VCaP (cell line): ENCODE measurements at regions not wholly inside any gene's neighbourhood (a gene's known extent, or its start where the extent isn't known, plus 50 kb on each side); places are given as distances from the start of the nearest gene placed in this dataset.

Experiments used
- H3K27ac ChIP-seq: fragments of 450-650 bp; 2 replicates; pipeline ENCODE4 v1.5.1; 2017
- TF ChIP-seq, protein P1 (sequence below): fragments of 450-650 bp; conservative IDR thresholded peaks from 2 replicates; pipeline ENCODE4 v1.5.1; 2017; ENCODE audit warnings: mild to moderate bottlenecking, moderate library complexity

DNA sequence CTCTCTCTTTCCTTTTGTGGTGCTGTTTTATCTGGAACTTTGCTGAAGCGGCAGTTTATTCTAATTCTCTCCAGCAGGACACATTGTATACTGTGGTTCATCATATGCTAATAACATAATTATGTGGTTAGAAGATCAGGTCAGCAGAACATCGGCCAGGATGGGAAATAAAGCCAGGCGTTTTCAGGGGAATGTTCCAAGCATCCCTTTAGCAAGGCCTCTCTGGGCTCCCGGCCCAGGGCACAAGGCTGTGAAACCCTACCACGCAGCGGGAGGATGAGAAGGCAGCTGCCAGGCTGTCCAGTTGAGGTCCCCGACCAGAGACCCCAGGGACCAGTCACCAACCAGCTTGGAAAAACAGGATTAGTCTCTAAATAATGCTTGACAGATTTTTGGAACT is 112.2 kb upstream of the GALNT17 start:
- TF ChIP-seq, protein P1, sequence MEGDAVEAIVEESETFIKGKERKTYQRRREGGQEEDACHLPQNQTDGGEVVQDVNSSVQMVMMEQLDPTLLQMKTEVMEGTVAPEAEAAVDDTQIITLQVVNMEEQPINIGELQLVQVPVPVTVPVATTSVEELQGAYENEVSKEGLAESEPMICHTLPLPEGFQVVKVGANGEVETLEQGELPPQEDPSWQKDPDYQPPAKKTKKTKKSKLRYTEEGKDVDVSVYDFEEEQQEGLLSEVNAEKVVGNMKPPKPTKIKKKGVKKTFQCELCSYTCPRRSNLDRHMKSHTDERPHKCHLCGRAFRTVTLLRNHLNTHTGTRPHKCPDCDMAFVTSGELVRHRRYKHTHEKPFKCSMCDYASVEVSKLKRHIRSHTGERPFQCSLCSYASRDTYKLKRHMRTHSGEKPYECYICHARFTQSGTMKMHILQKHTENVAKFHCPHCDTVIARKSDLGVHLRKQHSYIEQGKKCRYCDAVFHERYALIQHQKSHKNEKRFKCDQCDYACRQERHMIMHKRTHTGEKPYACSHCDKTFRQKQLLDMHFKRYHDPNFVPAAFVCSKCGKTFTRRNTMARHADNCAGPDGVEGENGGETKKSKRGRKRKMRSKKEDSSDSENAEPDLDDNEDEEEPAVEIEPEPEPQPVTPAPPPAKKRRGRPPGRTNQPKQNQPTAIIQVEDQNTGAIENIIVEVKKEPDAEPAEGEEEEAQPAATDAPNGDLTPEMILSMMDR, result no peak
- H3K27ac ChIP-seq, result no peak overlapping the region

DNA sequence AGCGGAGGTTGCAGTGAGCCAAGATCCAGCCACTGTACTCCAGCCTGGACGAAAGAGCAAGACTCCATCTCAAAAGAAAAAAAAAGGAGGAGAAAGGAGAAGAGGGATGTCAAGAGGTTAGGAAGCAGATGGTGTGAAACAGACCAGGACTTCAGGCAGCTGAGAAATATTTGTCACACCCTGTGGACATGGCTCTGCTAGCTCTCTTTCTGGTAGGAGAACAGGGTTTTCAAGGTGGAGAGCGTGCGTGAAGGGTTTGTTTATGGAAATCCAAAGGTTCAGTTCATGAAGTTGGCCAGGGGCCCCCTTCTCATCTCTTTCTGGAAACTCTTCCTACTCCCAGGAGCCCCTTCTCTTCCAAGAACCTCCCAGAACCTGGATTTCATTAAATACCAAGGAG is 110.8 kb upstream of the GALNT17 start:
- TF ChIP-seq, protein P1, result no peak

DNA sequence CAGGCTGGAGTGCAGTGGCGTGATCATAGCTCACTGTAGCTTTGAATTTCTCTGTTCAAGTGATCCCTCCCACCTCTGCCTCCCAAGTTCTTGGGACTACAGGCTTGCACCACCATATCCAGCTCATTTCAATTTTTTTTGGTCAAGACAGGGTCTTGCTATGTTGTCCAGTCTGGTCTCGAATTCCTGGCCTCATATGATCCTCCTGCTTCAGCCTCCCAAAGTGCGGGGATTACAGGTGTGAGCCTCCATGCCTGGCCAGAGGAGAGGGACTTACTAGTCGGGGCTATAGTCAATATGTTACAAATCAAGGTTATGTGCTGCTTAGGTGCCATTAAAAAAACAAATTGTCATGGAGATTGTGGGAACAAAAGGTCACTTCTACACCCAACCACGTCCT is 105.3 kb upstream of the GALNT17 start:
- no peak overlapping the region for H3K27ac ChIP-seq
- TF ChIP-seq, protein P1, result no peak

More for the DNA sequence above, 110.8 kb upstream of the GALNT17 start:
- H3K27ac ChIP-seq, result no peak overlapping the region

DNA sequence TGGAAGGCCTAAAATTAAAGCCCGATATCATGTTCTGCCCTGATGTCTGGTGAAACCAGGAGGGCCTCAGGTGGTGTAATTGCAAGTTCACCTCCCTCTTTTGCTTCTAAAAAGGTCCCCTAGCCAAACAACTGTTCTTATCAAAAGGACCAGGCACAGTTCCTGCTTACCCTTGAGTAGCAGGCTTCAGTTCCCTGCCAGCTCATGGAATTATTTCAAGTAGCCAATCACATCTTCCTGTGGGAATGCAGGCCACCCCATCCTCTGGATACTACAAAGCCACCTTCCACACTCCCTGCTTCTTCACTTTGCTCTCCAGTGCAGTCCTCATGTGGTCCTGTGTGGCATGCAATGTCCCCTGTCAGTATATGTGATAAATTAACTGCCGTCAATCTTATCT is 97.7 kb upstream of the GALNT17 start:
- TF ChIP-seq, protein P1, result no peak
- H3K27ac ChIP-seq, result no peak overlapping the region

DNA sequence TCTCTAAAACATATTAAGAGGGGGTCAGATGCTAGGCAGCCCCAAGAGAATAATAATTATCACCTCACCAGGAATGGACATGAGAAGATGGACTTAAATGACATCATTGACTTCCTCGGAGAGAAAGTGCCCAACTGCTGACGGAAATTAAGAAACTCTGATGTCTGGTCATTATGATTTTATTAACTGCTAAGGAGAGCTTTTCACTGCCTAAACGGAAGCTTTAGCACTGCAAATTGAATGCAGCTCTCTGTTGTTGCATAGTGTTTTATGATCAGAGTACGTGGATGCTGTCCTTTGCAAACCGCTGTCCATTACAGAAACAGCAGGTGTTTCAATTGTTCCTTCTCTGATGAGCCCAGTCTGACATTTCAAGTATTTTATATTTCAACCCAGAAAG is 89.4 kb upstream of the GALNT17 start:
- TF ChIP-seq, protein P1, result no peak
- H3K27ac ChIP-seq, result no peak overlapping the region

DNA sequence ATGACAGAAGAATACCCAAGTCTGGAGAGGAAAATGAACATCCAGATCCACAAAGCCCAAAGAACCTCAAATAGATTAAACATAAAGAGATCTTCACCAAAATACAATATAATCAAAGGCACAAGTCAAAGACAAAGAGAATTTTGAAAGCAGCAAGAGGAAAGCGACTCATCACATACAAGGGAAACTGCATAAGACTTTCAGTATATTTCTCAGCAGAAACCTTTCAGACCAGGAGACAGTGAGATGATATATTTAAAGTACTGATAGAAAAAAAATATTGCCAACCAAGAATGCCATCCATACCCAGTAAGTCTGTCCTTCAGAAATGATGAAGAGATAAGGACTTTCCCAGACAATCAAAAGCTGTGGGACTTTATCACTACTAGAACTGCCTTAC is 81.5 kb upstream of the GALNT17 start:
- TF ChIP-seq, protein P1, result no peak

DNA sequence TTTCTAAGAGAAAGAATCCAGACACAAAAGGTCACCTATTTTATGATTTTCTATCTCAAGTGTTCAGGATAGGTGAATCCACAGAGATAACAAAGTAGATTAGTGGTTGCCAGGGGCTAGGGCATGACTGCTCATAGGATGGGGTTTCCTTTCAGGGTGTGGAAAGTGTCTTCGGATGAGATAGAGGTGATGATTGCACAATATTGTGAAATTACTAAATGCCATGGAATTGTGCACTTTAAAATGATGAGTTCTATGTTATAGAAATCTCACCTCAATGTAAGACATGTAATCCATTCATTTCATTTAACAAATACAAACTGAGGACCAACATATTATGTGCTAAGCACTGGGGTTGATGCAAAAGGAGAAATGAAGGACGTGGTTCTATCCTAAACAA is 76.4 kb upstream of the GALNT17 start:
- H3K27ac ChIP-seq, result no peak overlapping the region
- TF ChIP-seq, protein P1, result no peak

More for the DNA sequence above, 81.5 kb upstream of the GALNT17 start:
- H3K27ac ChIP-seq, result no peak overlapping the region
